ENCODE measurements at regions not wholly inside any gene's neighbourhood (a gene's known extent, or its start where the extent isn't known, plus 50 kb on each side); places are given as distances from the start of the nearest gene placed in this dataset.

DNA sequence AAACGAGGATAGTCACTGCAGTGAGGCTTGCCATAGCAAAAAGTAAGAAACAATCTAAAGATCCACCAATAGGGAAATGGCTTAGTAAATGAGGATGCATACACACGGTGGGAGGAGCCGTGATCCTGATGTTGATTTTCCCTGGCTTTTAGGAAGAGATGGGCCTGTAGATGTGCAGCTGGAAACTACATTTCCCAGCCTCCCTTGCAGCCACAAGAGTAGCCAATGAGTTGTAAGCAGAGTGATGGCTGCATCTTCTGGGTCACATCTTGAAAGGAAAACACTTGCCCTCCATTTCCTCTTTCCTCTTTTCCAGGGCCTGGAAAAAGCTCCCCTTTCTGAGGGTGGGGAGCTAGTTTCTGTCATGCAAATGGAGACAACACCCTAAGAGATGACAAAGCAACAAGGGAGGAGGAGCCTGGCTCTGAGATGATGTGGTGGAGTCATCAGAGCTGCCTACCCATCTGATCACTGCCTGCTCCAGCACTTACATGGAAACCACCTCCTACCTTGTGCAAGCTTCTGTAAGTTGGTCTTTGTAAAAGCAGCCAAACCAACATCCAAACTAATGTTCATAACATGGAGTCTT lies 139.1 kb downstream of the TLE3 start:
- H3K79me2 ChIP-seq (ENCODE audit: low read length): no peaks in the 10 kb centered on the region
- DNase-seq: peak; percentile 64
- H3K4me3 ChIP-seq (ENCODE audit: low read length): no peak overlapping the region
- no peak overlapping the region for H3K4me2 ChIP-seq (ENCODE audit: low read depth, low read length, poor library complexity, severe bottlenecking)
- H3K9ac ChIP-seq (ENCODE audit: low read length): no peak overlapping the region
- no peaks in the 10 kb centered on the region for H3K36me3 ChIP-seq (ENCODE audit: insufficient read depth, low read length)
- no peaks in the 10 kb centered on the region for H3K27me3 ChIP-seq (ENCODE audit: low read length)
- H3K27ac ChIP-seq (ENCODE audit: low read length): no peak overlapping the region
- no peaks in the 10 kb centered on the region for H4K20me1 ChIP-seq (ENCODE audit: insufficient read depth, low read depth, low read length)
- no peaks in the 10 kb centered on the region for H3K9me3 ChIP-seq (ENCODE audit: low read length)
- peak overlapping the region; percentile 44 for H2AFZ ChIP-seq (ENCODE audit: low read length)
- peaks cover 19% of the 10 kb centered on the region for H3K4me1 ChIP-seq (ENCODE audit: low read length)
- H3K9me2 ChIP-seq (replicated peaks; ENCODE audit: insufficient read depth, low read length): no peaks in the 10 kb centered on the region

DNA sequence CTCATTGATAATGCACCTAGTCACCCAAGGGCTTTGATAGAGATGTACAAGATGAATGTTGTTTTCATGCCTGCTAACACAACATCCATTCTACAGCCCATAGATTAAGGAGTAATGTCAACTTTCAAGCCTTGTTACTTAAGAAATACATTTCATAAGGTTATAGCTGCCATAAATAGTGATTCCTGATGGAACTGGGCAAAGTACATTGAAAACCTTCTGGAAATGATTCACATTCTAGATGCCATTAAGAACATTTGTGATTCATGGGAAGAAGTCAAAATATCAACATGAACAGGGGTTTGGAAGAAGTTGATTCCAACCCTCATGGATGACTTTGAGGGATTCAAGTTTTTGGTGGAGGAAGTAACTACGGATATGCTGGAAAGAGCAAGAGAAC lies 135.2 kb downstream of the TLE3 start:
- peaks cover 13% of the 10 kb centered on the region for H3K4me1 ChIP-seq (ENCODE audit: low read length)
- H3K27ac ChIP-seq (ENCODE audit: low read length): no peak overlapping the region
- H3K9me2 ChIP-seq (replicated peaks; ENCODE audit: insufficient read depth, low read length): no peaks in the 10 kb centered on the region
- no peaks in the 10 kb centered on the region for H3K27me3 ChIP-seq (ENCODE audit: low read length)
- H3K4me2 ChIP-seq (ENCODE audit: low read depth, low read length, poor library complexity, severe bottlenecking): no peak overlapping the region
- no peak overlapping the region for H3K9ac ChIP-seq (ENCODE audit: low read length)
- H3K4me3 ChIP-seq (ENCODE audit: low read length): no peak overlapping the region
- no peak for DNase-seq
- no peaks in the 10 kb centered on the region for H3K36me3 ChIP-seq (ENCODE audit: insufficient read depth, low read length)
- no peaks in the 10 kb centered on the region for H3K79me2 ChIP-seq (ENCODE audit: low read length)
- no peaks in the 10 kb centered on the region for H3K9me3 ChIP-seq (ENCODE audit: low read length)
- no peak overlapping the region for H2AFZ ChIP-seq (ENCODE audit: low read length)
- no peaks in the 10 kb centered on the region for H4K20me1 ChIP-seq (ENCODE audit: insufficient read depth, low read depth, low read length)

DNA sequence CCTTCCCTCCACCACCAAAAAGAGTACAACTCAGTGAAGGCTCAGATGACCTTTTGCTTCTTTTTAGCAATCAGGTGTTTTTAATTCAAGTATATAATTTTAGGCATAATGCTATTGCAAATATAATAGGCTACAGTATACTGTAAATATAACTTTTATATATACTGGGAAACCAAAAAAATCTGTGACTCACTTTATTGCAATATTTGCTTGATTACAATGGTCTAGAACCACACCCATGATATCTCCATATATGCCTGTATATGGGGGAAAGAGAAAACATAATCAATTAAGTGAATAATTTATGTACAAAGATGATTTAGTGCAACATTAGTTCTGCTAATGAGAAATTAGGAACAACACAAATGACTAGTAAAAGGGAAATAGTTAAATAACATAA lies 134.3 kb downstream of the TLE3 start:
- Histone ChIP-seq H3K4me3 (ENCODE audit: low read length) (no peak overlapping the region), H3K9me3 (ENCODE audit: low read length) (no peaks in the 10 kb centered on the region), H3K27me3 (ENCODE audit: low read length) (no peaks in the 10 kb centered on the region), H3K9me2 (replicated peaks; ENCODE audit: insufficient read depth, low read length) (no peaks in the 10 kb centered on the region), H3K4me2 (ENCODE audit: low read depth, low read length, poor library complexity, severe bottlenecking) (no peak overlapping the region), H4K20me1 (ENCODE audit: insufficient read depth, low read depth, low read length) (no peaks in the 10 kb centered on the region), H3K36me3 (ENCODE audit: insufficient read depth, low read length) (no peaks in the 10 kb centered on the region), H3K27ac (ENCODE audit: low read length) (no peak overlapping the region), H3K4me1 (ENCODE audit: low read length) (peaks cover 5% of the 10 kb centered on the region), H2AFZ (ENCODE audit: low read length) (no peak overlapping the region), H3K9ac (ENCODE audit: low read length) (no peak overlapping the region), H3K79me2 (ENCODE audit: low read length) (no peaks in the 10 kb centered on the region)
- no peak for DNase-seq

DNA sequence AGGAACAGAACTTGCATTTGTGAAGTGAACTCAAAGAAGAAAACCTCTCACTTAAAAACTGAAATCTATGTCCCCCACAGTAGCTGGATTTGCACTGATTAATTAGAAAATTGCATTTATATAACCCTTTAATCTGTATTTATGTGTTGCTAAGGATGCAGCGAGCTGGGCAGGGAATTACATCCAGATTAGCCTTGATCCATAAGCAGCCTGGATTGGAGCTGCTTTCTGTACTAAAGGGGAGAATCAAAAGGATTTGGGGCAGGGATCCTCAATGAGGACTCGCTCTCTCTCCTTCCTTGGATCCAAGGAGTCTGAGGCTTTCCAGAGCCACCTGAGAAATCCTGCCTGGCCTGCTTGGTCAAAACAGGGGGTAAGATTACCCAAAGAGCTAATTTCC lies 125.9 kb downstream of the TLE3 start:
- H3K79me2 ChIP-seq (ENCODE audit: low read length): no peaks in the 10 kb centered on the region
- H3K27me3 ChIP-seq (ENCODE audit: low read length): no peaks in the 10 kb centered on the region
- H3K9ac ChIP-seq (ENCODE audit: low read length): no peak overlapping the region
- no peak overlapping the region for H3K4me3 ChIP-seq (ENCODE audit: low read length)
- no peaks in the 10 kb centered on the region for H3K4me1 ChIP-seq (ENCODE audit: low read length)
- no peak overlapping the region for H2AFZ ChIP-seq (ENCODE audit: low read length)
- H3K27ac ChIP-seq (ENCODE audit: low read length): no peak overlapping the region
- H4K20me1 ChIP-seq (ENCODE audit: insufficient read depth, low read depth, low read length): no peaks in the 10 kb centered on the region
- no peaks in the 10 kb centered on the region for H3K9me2 ChIP-seq (replicated peaks; ENCODE audit: insufficient read depth, low read length)
- no peaks in the 10 kb centered on the region for H3K36me3 ChIP-seq (ENCODE audit: insufficient read depth, low read length)
- no peak for DNase-seq
- no peaks in the 10 kb centered on the region for H3K9me3 ChIP-seq (ENCODE audit: low read length)
- no peak overlapping the region for H3K4me2 ChIP-seq (ENCODE audit: low read depth, low read length, poor library complexity, severe bottlenecking)

DNA sequence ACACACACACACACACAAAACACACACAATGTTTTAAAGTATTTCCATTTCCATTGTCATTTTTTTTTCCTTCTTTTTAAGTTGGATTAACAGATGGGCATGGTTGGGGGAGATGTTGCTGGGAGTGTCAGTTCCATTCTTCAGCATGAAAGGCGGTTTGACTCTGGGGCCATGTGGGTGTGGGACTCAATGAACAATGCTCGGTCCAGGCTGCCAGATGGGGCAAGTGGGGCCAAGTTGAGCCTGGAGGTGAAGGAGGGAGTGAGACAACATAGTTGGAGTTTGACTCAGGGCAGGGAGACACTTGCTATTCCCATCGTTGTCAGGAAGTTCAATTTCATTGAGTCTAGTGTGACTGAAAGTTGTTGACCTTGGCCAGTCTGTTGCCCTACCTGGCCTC lies 125.3 kb downstream of the TLE3 start:
- H3K36me3 ChIP-seq (ENCODE audit: insufficient read depth, low read length): no peaks in the 10 kb centered on the region
- H3K27ac ChIP-seq (ENCODE audit: low read length): no peak overlapping the region
- H3K4me1 ChIP-seq (ENCODE audit: low read length): no peaks in the 10 kb centered on the region
- no peak for DNase-seq
- no peaks in the 10 kb centered on the region for H4K20me1 ChIP-seq (ENCODE audit: insufficient read depth, low read depth, low read length)
- no peak overlapping the region for H3K4me2 ChIP-seq (ENCODE audit: low read depth, low read length, poor library complexity, severe bottlenecking)
- H3K79me2 ChIP-seq (ENCODE audit: low read length): no peaks in the 10 kb centered on the region
- H3K9me2 ChIP-seq (replicated peaks; ENCODE audit: insufficient read depth, low read length): no peaks in the 10 kb centered on the region
- no peaks in the 10 kb centered on the region for H3K27me3 ChIP-seq (ENCODE audit: low read length)
- H3K9me3 ChIP-seq (ENCODE audit: low read length): no peaks in the 10 kb centered on the region
- H3K9ac ChIP-seq (ENCODE audit: low read length): no peak overlapping the region
- no peak overlapping the region for H2AFZ ChIP-seq (ENCODE audit: low read length)
- no peak overlapping the region for H3K4me3 ChIP-seq (ENCODE audit: low read length)

DNA sequence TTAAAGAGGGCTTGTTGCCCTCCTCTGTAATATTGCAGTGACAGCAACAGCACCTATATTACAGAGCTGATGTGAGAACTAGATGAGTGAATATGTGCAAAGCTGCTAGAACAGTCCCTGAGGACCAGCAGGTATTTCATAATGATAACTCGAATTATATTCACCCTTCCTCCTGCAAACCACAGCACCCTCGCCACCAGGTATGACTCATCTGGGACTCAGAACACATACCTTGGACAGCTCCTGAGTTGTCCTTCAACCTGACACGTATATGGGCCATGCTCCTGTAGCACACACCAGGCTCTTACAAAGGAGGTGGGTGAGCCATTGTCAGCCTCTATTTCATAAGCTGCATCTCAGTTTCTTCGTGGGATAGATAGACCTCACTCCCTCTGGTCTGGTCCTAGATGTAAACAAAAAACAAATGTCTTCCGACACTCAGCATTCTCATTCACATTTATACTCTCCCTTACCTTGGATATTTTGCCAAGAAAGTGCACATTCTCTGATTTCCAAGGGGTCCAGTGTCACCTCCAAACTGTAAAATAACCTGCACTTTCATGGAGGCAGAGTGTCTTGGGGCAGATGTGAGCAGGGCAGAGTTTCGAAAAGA lies 124.5 kb downstream of the TLE3 start:
- H3K79me2 ChIP-seq (ENCODE audit: low read length): no peaks in the 10 kb centered on the region
- DNase-seq: peak; percentile 85
- H3K9ac ChIP-seq (ENCODE audit: low read length): no peak overlapping the region
- H2AFZ ChIP-seq (ENCODE audit: low read length): no peak overlapping the region
- no peaks in the 10 kb centered on the region for H3K4me1 ChIP-seq (ENCODE audit: low read length)
- H3K4me3 ChIP-seq (ENCODE audit: low read length): no peak overlapping the region
- H3K27me3 ChIP-seq (ENCODE audit: low read length): no peaks in the 10 kb centered on the region
- H3K9me2 ChIP-seq (replicated peaks; ENCODE audit: insufficient read depth, low read length): no peaks in the 10 kb centered on the region
- no peaks in the 10 kb centered on the region for H3K36me3 ChIP-seq (ENCODE audit: insufficient read depth, low read length)
- no peaks in the 10 kb centered on the region for H4K20me1 ChIP-seq (ENCODE audit: insufficient read depth, low read depth, low read length)
- no peak overlapping the region for H3K4me2 ChIP-seq (ENCODE audit: low read depth, low read length, poor library complexity, severe bottlenecking)
- H3K27ac ChIP-seq (ENCODE audit: low read length): no peak overlapping the region
- no peaks in the 10 kb centered on the region for H3K9me3 ChIP-seq (ENCODE audit: low read length)

DNA sequence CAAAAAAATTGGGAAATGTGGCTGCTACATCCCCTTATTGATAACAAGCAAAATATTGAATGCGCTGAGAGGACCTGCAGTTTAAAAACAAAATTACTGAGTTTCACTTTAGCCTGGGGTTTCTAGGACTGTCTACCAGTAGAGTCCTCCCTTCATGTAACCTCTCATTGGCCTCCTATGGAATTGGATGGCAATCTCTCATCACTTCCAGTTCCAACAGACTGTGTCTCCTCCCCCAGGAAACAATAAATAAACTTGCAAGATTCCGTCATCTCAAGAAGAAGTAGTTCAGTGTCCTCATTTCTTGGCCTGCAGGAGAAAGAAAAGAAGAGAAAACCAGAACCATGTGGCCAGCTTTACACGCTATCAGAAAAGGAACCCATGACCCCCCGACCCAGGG lies 123.8 kb downstream of the TLE3 start:
- Histone ChIP-seq H3K4me2 (ENCODE audit: low read depth, low read length, poor library complexity, severe bottlenecking) (no peak overlapping the region), H3K9ac (ENCODE audit: low read length) (no peak overlapping the region), H3K36me3 (ENCODE audit: insufficient read depth, low read length) (no peaks in the 10 kb centered on the region), H3K9me3 (ENCODE audit: low read length) (no peaks in the 10 kb centered on the region), H3K79me2 (ENCODE audit: low read length) (no peaks in the 10 kb centered on the region), H3K27ac (ENCODE audit: low read length) (no peak overlapping the region), H3K9me2 (replicated peaks; ENCODE audit: insufficient read depth, low read length) (no peaks in the 10 kb centered on the region), H3K4me3 (ENCODE audit: low read length) (no peak overlapping the region), H2AFZ (ENCODE audit: low read length) (no peak overlapping the region), H4K20me1 (ENCODE audit: insufficient read depth, low read depth, low read length) (no peaks in the 10 kb centered on the region), H3K4me1 (ENCODE audit: low read length) (peaks cover 4% of the 10 kb centered on the region), H3K27me3 (ENCODE audit: low read length) (no peaks in the 10 kb centered on the region)
- DNase-seq: no peak

DNA sequence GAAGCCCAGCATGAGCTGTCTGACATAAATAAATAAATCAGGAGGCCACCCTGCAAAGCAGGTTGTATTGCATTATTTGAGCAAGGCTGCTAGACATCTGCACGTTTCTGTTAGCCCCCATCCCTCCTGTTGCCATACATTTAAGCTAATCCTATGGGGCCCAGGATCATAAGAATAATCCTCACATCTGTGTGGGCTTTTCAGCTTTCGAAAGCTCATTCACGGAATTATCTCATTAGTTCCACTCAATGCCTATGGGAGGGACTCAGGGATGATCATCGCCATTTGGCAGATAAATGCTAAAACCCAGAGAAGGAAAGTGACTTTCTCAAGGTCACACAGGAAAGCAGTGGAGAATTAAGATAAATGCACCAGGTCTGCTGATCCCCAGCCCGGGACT lies 123.4 kb downstream of the TLE3 start:
- H2AFZ ChIP-seq (ENCODE audit: low read length): no peak overlapping the region
- H3K4me3 ChIP-seq (ENCODE audit: low read length): no peak overlapping the region
- DNase-seq: no peak
- H3K9me2 ChIP-seq (replicated peaks; ENCODE audit: insufficient read depth, low read length): no peaks in the 10 kb centered on the region
- H3K36me3 ChIP-seq (ENCODE audit: insufficient read depth, low read length): no peaks in the 10 kb centered on the region
- peaks cover 9% of the 10 kb centered on the region for H3K4me1 ChIP-seq (ENCODE audit: low read length)
- H3K27me3 ChIP-seq (ENCODE audit: low read length): no peaks in the 10 kb centered on the region
- no peaks in the 10 kb centered on the region for H3K9me3 ChIP-seq (ENCODE audit: low read length)
- no peak overlapping the region for H3K27ac ChIP-seq (ENCODE audit: low read length)
- no peak overlapping the region for H3K9ac ChIP-seq (ENCODE audit: low read length)
- no peaks in the 10 kb centered on the region for H3K79me2 ChIP-seq (ENCODE audit: low read length)
- no peaks in the 10 kb centered on the region for H4K20me1 ChIP-seq (ENCODE audit: insufficient read depth, low read depth, low read length)
- no peak overlapping the region for H3K4me2 ChIP-seq (ENCODE audit: low read depth, low read length, poor library complexity, severe bottlenecking)

Data from Karpas-422 (cell line).